Panc1 (cell line): ENCODE measurements at regions not wholly inside any gene's neighbourhood (a gene's known extent, or its start where the extent isn't known, plus 50 kb on each side); places are given as distances from the start of the nearest gene placed in this dataset.

Experiments
- POLR2AphosphoS5 ChIP-seq: IDR thresholded peaks from 2 replicates; pipeline ENCODE4 v1.6.1; 2012; ENCODE audit warnings: mild to moderate bottlenecking, low read depth, low read length, moderate library complexity
- TF ChIP-seq, protein P1 (sequence below): fragments of 450-650 bp; IDR thresholded peaks from 2 replicates; pipeline ENCODE4 v1.5.1; 2017; ENCODE audit warnings: mild to moderate bottlenecking

DNA sequence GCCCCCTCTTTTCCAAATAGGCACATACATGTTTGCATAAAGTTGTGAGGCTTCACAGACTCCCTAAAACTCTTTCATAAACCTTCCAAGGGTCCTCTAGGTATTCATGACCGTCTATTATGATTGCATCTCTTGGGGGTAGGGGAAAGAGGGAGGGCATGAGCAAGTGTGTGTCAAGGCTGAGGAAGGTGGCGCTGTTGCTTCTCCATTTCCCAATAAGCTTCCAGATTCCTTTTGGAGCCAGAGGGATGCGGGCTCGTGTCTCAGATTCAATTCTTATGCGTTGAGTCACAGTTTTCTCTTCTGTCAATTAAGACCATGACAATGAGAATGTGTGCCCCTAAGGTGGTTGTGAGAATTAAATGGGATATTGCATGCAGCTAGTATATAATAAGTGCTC lies 51.0 kb upstream of the CYP2A7 start:
- TF ChIP-seq, protein P1, sequence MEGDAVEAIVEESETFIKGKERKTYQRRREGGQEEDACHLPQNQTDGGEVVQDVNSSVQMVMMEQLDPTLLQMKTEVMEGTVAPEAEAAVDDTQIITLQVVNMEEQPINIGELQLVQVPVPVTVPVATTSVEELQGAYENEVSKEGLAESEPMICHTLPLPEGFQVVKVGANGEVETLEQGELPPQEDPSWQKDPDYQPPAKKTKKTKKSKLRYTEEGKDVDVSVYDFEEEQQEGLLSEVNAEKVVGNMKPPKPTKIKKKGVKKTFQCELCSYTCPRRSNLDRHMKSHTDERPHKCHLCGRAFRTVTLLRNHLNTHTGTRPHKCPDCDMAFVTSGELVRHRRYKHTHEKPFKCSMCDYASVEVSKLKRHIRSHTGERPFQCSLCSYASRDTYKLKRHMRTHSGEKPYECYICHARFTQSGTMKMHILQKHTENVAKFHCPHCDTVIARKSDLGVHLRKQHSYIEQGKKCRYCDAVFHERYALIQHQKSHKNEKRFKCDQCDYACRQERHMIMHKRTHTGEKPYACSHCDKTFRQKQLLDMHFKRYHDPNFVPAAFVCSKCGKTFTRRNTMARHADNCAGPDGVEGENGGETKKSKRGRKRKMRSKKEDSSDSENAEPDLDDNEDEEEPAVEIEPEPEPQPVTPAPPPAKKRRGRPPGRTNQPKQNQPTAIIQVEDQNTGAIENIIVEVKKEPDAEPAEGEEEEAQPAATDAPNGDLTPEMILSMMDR: no peak
- no peak for TF ChIP-seq POLR2AphosphoS5
